Choroid plexus epithelial cell (primary cell): ENCODE measurements at regions not wholly inside any gene's neighbourhood (a gene's known extent, or its start where the extent isn't known, plus 50 kb on each side); places are given as distances from the start of the nearest gene placed in this dataset.

ENCODE experiments used
- DNase-seq: peaks from one replicate; pipeline ENCODE4 v3.0.0-alpha.2; 2010; ENCODE audit warnings: low read depth
- H3K4me3 ChIP-seq: 2 replicates; pipeline ENCODE4 v1.5.1; 2011; ENCODE audit warnings: low read depth, mild to moderate bottlenecking, control low read depth, low read length, moderate library complexity
- TF ChIP-seq, protein P1 (sequence below): conservative IDR thresholded peaks from 2 replicates; pipeline ENCODE4 v1.5.1; 2011; ENCODE audit warnings: low read depth, mild to moderate bottlenecking, control low read depth, inconsistent platforms, low read length, moderate library complexity

GRCh38 chr6:159473475-159474263 lies 219.4 kb downstream of the SOD2 start:
- H3K4me3 ChIP-seq, result no peak overlapping the region
- TF ChIP-seq, protein P1, sequence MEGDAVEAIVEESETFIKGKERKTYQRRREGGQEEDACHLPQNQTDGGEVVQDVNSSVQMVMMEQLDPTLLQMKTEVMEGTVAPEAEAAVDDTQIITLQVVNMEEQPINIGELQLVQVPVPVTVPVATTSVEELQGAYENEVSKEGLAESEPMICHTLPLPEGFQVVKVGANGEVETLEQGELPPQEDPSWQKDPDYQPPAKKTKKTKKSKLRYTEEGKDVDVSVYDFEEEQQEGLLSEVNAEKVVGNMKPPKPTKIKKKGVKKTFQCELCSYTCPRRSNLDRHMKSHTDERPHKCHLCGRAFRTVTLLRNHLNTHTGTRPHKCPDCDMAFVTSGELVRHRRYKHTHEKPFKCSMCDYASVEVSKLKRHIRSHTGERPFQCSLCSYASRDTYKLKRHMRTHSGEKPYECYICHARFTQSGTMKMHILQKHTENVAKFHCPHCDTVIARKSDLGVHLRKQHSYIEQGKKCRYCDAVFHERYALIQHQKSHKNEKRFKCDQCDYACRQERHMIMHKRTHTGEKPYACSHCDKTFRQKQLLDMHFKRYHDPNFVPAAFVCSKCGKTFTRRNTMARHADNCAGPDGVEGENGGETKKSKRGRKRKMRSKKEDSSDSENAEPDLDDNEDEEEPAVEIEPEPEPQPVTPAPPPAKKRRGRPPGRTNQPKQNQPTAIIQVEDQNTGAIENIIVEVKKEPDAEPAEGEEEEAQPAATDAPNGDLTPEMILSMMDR, result no peak
- no peak for DNase-seq

DNA sequence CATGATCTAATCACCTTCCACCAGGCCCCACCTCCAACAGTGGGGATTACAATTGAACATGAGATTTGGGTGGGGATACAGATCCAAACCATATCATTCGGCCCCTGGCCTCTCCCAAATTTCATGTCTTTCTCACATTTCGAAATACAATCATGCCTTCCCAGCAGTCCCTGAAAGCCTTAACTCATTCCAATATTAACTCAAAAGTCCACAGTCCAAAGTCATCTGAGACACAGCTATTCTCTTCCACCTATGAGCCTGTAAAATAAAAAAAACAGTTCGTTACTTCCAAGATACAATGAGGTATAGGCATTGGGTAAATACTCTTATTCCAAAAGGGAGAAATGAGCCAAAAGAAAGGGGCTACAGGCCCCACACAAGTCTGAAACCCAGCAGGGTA lies 222.6 kb downstream of the SOD2 start:
- TF ChIP-seq, protein P1, result no peak
- H3K4me3 ChIP-seq, result no peak overlapping the region
- no peak for DNase-seq

- H3K4me3 ChIP-seq, result no peak overlapping the region
- TF ChIP-seq, protein P1, result no peak
- DNase-seq, result no peak
Observed at GRCh38 chr6:159469443-159469842, 223.6 kb downstream of the SOD2 start.

- no peak for DNase-seq
- no peak overlapping the region for H3K4me3 ChIP-seq
- TF ChIP-seq, protein P1, result no peak
Observed at GRCh38 chr6:159468994-159469393, 224.0 kb downstream of the SOD2 start.

GRCh38 chr6:159467473-159468041 lies 225.5 kb downstream of the SOD2 start:
- DNase-seq, result no peak
- TF ChIP-seq, protein P1, result no peak
- no peak overlapping the region for H3K4me3 ChIP-seq

- TF ChIP-seq, protein P1, result no peak
- DNase-seq, result no peak
- no peak overlapping the region for H3K4me3 ChIP-seq
Observed at GRCh38 chr6:159466926-159467325, 226.1 kb downstream of the SOD2 start.

GRCh38 chr6:159464816-159465215 lies 228.2 kb downstream of the SOD2 start:
- TF ChIP-seq, protein P1, result no peak
- H3K4me3 ChIP-seq, result no peak overlapping the region
- DNase-seq, result no peak
